Activated naive CD4-positive, alpha-beta T cell treated with anti-CD3 and anti-CD28 coated beads, Interleukin-2, amount 50 U/mL, for 24 hours (primary cell): ENCODE measurements at regions not wholly inside any gene's neighbourhood (a gene's known extent, or its start where the extent isn't known, plus 50 kb on each side); places are given as distances from the start of the nearest gene placed in this dataset.

Source experiments
- H3K27ac Mint-ChIP-seq: one replicate; pipeline ENCODE4 v1.8.0; 2021; ENCODE audit warnings: mild to moderate bottlenecking, mixed read lengths
- H3K27me3 Mint-ChIP-seq: one replicate; pipeline ENCODE4 v1.8.0; 2021; ENCODE audit warnings: mixed read lengths
- H3K36me3 Mint-ChIP-seq: one replicate; pipeline ENCODE4 v1.8.0; 2021; ENCODE audit warnings: mixed read lengths
- H3K4me1 Mint-ChIP-seq: one replicate; pipeline ENCODE4 v1.8.0; 2021; ENCODE audit warnings: mixed read lengths
- H3K4me3 Mint-ChIP-seq: one replicate; pipeline ENCODE4 v1.8.0; 2021; ENCODE audit warnings: mild to moderate bottlenecking, mixed read lengths
- H3K9me3 Mint-ChIP-seq: one replicate; pipeline ENCODE4 v1.8.0; 2021; ENCODE audit warnings: mixed read lengths

DNA sequence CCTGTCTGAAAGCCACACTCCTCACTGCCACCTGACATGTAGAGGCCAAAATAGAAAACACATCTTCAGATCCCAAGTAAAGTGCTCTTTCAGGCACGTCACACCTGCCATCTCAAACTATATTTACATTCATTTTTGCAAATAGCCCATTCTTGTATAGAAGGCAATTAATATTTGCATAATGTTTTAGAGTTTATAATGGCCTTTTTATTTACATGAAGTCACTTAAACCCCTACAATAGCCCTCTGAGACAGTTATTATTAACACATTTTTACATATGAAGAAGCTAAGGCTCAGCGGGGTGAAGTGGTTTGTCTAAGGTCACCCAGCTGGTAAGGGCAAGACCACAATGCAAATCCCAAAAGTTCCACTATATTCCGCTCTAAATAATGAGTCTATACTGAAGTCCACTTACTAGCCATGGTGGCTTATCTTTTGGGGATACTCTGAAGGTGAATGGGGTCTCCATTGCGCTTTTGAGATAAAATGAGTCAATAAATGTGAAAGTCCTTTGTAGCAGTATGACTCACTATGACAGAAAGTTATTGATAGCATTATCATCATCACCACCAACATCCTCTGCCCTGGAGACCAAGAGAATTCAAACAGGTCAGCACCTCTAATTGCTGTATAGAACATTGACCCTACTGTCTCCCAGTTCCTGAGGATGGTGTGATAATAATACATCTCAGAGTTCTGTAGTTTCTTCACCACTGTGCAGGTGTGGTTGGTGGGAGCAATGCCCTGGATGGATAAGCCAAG lies 155.9 kb upstream of the BCL6 start:
- Mint-ChIP-seq H3K4me3 (no peak overlapping the region), H3K27me3 (no peaks in the 10 kb centered on the region), H3K9me3 (no peaks in the 10 kb centered on the region), H3K4me1 (no peaks in the 10 kb centered on the region), H3K36me3 (no peaks in the 10 kb centered on the region), H3K27ac (no peak overlapping the region)

DNA sequence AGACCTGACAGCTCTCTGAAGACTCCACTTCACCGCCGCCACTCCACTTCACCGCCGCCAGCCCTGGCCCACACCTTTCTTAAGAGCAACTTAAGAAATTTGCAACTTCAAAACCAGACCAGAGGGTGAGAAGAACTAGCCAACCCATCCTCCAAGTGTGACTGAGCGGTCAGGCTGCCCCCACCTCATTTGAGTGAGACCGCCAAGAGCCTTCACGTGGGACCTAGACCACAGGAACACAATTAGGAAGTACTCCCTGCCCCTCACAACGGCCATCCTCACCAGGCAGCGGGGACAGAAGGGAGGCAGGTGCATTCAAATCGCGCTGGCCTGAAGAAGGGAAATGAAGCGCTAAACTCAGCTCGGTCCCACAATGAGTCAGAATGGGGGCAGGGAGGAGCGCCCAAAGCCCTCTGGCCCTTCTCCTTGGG lies 156.8 kb upstream of the BCL6 start:
- no peaks in the 10 kb centered on the region for H3K36me3 Mint-ChIP-seq
- H3K27ac Mint-ChIP-seq: no peak overlapping the region
- no peaks in the 10 kb centered on the region for H3K4me1 Mint-ChIP-seq
- H3K4me3 Mint-ChIP-seq: no peak overlapping the region
- no peaks in the 10 kb centered on the region for H3K27me3 Mint-ChIP-seq
- no peaks in the 10 kb centered on the region for H3K9me3 Mint-ChIP-seq

DNA sequence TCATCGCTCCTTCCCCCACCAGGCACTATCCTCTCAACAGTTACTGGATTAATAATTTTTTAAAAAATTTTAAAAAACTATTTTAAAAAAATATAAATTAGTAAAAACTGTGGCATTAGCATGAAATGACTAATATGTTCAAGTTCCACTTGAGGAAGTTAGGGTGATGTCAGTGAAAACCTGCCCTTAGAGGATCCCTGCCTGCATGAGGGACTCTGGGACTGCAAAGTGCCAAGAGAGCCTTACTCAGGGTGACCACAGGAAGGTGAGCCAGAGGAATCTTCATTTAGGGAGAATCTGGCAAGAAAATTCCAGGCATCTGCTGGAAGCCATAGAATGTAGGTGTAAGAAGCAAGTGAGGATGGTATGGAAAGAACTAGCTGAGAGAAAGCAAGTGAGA lies 157.7 kb upstream of the BCL6 start:
- H3K9me3 Mint-ChIP-seq: no peaks in the 10 kb centered on the region
- no peaks in the 10 kb centered on the region for H3K27me3 Mint-ChIP-seq
- H3K27ac Mint-ChIP-seq: no peak overlapping the region

DNA sequence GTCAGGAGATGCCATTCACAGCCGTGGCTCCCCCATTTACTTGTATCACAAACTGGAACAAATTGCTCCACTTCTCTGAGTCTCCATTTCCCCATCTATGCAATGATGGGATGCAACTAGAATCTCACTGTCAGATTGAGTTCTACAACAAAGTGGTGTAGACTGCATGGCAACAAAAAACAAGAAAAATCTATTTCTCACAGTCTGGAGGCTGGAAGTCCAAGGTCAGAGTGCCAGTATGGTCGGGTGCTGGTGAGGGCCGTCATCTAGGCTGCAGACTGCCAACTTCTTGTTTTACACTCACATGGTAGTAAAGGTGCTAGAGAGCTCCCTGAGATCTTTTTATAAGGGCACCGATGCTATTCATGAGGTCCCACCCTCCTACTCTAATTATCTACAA lies 158.4 kb upstream of the BCL6 start:
- Mint-ChIP-seq H3K36me3 (no peaks in the 10 kb centered on the region), H3K4me3 (no peak overlapping the region), H3K27ac (no peak overlapping the region), H3K4me1 (no peaks in the 10 kb centered on the region), H3K27me3 (no peaks in the 10 kb centered on the region), H3K9me3 (no peaks in the 10 kb centered on the region)

More for the DNA sequence above, 157.7 kb upstream of the BCL6 start:
- no peaks in the 10 kb centered on the region for H3K4me1 Mint-ChIP-seq
- no peak overlapping the region for H3K4me3 Mint-ChIP-seq
- no peaks in the 10 kb centered on the region for H3K36me3 Mint-ChIP-seq

DNA sequence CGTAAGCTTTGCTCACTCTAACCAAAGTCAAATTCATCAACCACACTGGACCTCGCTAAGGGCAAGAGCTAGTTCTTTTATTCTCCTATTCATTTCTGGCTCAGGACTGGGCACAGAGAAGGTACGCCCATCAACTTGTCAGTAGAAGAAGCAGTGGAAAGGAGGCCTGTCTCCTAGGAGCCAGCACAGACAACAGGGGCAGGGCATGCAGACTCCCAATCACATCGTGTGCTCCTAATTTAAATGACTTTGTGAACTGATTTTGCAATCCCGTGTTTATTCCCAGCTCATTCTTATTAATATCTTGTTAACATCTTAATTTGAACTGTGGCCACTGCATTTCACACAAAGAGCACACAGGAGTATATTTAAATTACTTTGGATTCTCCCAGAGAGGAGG lies 161.1 kb upstream of the BCL6 start:
- Mint-ChIP-seq H3K4me1 (no peaks in the 10 kb centered on the region), H3K4me3 (no peak overlapping the region), H3K27ac (no peak overlapping the region), H3K9me3 (no peaks in the 10 kb centered on the region), H3K36me3 (no peaks in the 10 kb centered on the region), H3K27me3 (no peaks in the 10 kb centered on the region)

DNA sequence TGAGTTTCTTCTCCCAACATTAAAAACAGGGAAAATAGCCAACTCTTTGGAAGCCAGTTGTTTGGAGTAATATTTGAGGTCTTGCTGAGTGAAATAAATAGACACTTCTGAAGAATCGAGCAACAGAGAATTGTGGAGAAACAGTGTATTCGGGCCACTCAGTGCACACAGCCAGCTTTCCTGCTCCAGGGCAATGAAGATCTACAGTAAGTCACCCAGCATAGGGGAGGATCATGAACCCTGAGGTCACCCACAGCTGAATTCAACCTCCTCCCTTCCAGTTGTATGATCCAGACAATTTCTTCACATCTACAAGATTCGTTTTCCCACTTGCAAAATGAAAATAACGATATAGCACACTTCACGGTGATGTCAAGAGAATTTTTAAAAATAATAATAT lies 161.7 kb upstream of the BCL6 start:
- Mint-ChIP-seq H3K27ac (no peak overlapping the region), H3K4me1 (no peaks in the 10 kb centered on the region), H3K9me3 (no peaks in the 10 kb centered on the region), H3K27me3 (no peaks in the 10 kb centered on the region), H3K36me3 (no peaks in the 10 kb centered on the region), H3K4me3 (no peak overlapping the region)

DNA sequence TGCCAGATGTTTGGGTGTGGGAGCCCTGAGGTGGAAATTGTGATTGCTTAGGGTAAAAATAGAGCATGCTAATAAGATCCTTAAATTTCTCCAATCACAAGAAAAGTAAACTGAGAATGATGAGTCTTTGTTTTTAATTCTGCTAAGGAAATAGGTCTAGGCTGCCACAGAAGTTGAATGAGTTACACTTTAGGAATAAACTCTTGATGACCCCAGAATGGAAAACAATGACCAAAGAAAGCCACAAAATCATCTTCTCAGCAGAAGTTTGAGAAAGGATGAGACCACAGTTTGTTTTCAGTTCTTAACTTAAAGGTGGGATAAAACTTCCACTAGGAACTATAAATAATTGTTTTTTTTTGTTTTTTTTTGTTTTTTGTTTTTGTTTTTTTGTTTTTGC lies 164.6 kb upstream of the BCL6 start:
- H3K4me3 Mint-ChIP-seq: no peak overlapping the region
- peaks cover 4% of the 10 kb centered on the region for H3K4me1 Mint-ChIP-seq
- H3K27ac Mint-ChIP-seq: no peak overlapping the region
- H3K9me3 Mint-ChIP-seq: no peaks in the 10 kb centered on the region
- H3K36me3 Mint-ChIP-seq: no peaks in the 10 kb centered on the region
- no peaks in the 10 kb centered on the region for H3K27me3 Mint-ChIP-seq

DNA sequence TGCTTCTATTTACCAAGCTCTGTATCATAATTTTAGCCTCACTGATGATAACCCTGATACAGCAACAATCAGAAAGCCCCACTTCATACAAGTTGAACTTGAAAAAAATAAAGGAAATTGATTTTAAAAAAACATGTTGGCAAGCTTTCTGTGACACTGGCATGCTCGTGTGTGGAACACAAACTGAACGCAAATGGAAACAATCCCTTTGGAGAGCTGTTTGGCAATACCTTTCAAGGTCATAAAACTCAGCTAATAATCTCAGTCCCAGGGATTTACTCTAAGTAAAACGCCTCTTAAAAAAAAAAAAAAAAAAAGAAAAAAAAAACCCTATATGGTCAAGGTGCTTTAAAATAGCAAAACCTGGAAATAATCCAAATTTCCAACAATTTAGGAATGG lies 166.7 kb upstream of the BCL6 start:
- H3K4me1 Mint-ChIP-seq: peaks cover 6% of the 10 kb centered on the region
- no peaks in the 10 kb centered on the region for H3K9me3 Mint-ChIP-seq
- H3K27me3 Mint-ChIP-seq: no peaks in the 10 kb centered on the region
- H3K4me3 Mint-ChIP-seq: no peak overlapping the region
- no peaks in the 10 kb centered on the region for H3K36me3 Mint-ChIP-seq
- H3K27ac Mint-ChIP-seq: no peak overlapping the region

DNA sequence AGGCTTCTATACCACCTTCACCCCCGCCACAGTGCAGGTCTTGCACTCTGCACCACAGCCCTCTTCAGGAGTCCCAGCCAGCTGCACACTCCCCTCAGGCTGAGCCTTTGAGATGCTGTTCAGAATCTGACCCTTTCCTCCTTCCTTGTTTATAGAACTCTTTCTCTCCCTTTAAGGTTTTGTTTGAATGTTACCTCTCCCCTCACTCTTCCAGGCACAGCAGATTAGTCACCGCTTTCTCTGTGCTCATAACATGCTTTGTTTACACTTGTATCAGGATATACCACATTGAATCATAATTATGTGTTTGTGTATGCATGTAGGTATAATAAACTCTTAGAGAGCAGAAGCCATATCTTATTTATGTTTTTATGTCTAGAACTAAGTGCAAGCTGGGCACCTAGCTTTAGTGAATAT lies 168.4 kb upstream of the BCL6 start:
- H3K36me3 Mint-ChIP-seq: no peaks in the 10 kb centered on the region
- no peaks in the 10 kb centered on the region for H3K9me3 Mint-ChIP-seq
- no peaks in the 10 kb centered on the region for H3K27me3 Mint-ChIP-seq
- H3K4me3 Mint-ChIP-seq: no peak overlapping the region
- no peak overlapping the region for H3K27ac Mint-ChIP-seq
- peaks cover 20% of the 10 kb centered on the region for H3K4me1 Mint-ChIP-seq

DNA sequence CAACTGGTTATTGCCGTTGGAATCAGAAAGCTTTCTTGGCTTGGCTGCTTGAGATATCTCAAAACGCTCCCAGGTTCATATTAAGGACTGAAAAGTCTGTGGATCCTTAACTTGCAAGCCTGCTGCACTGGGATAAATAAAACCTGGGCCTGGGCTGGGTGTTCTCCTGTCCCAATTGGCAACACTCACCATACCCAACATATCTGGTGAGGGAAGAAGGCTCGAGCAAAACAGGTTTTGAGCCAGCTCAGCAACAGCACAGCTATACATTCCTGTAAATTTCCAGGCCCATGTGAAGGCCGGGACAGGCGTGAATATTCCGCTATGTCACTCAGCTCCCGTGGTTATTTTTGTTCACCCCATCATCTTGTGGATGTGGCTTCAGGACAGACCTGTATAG lies 169.0 kb upstream of the BCL6 start:
- Mint-ChIP-seq H3K4me3 (no peak overlapping the region), H3K9me3 (no peaks in the 10 kb centered on the region), H3K36me3 (no peaks in the 10 kb centered on the region), H3K4me1 (peaks cover 26% of the 10 kb centered on the region), H3K27ac (no peak overlapping the region), H3K27me3 (no peaks in the 10 kb centered on the region)

DNA sequence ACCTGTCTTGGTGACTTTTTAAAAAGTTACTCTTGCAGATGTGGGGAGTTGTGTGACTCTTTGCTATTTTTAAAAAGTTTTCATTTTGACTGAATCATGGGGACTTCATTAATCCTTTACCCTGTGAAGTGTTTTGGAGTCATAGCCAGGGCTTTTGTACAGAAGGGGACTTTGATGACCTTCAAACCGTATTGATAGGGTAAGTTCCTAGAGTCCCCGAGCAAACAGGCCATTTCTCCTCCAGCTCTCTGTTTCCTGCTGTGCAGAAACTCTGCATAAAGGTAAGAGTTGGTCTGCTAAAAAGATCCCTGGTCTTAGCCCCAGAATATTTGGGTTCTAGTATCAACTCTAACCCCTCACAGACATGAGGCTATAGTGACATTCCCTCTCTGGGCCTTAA lies 170.8 kb upstream of the BCL6 start:
- Mint-ChIP-seq H3K27ac (no peak overlapping the region), H3K9me3 (no peaks in the 10 kb centered on the region), H3K4me3 (no peak overlapping the region), H3K27me3 (no peaks in the 10 kb centered on the region), H3K4me1 (peaks cover 43% of the 10 kb centered on the region), H3K36me3 (no peaks in the 10 kb centered on the region)

DNA sequence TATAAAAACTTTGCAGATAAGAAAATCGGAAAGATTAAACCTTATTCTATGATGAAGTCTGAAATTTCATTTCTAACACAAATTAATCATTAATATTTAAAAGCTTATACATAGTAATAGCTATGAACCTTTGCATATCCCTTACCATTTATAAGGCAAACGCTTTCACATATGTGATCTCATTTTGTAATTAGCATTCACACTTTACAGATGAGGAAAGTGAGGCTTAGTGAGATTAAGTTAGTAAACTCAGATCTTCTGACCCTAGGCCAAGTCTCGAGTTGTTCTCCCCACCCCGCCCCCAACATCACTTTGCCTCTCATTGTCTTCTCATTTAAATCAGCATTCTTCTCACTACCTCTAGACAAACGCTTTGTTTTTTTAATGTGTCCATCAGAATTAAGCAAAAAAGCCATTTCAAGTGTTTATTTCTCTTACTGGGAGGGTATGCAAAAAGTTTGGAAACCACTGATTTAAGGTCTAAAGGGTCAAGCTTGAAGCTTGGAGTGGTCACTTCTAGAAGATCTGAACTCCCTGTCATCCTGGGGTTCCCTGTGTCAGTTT lies 172.9 kb upstream of the BCL6 start:
- Mint-ChIP-seq H3K4me1 (peaks cover 60% of the 10 kb centered on the region), H3K36me3 (no peaks in the 10 kb centered on the region), H3K27ac (peak overlapping the region; percentile 30), H3K9me3 (no peaks in the 10 kb centered on the region), H3K4me3 (peak overlapping the region; percentile 78), H3K27me3 (no peaks in the 10 kb centered on the region)

DNA sequence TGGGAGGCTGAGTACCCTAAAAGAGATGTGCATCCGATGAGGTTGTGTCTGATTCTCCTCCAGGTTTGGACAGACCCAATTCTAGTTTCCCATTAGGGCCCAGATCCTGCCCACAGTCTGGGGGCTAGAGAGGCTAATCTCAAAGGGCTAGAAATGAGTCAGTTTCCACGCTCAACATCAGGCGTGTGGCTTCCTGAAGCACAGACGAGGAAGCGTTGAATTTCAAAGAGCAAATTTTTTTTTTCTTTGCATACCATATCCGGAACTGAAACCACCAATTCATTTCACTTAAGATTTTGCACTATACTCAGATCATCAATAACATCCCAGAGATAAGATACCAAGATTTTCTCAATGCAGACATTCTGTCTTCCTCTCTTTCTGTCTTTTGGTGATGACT lies 173.8 kb upstream of the BCL6 start:
- Mint-ChIP-seq H3K4me1 (peaks cover 63% of the 10 kb centered on the region), H3K9me3 (no peaks in the 10 kb centered on the region), H3K4me3 (peak overlapping the region; percentile 78), H3K27ac (peak overlapping the region; percentile 94), H3K27me3 (no peaks in the 10 kb centered on the region), H3K36me3 (peaks cover 2% of the 10 kb centered on the region)

DNA sequence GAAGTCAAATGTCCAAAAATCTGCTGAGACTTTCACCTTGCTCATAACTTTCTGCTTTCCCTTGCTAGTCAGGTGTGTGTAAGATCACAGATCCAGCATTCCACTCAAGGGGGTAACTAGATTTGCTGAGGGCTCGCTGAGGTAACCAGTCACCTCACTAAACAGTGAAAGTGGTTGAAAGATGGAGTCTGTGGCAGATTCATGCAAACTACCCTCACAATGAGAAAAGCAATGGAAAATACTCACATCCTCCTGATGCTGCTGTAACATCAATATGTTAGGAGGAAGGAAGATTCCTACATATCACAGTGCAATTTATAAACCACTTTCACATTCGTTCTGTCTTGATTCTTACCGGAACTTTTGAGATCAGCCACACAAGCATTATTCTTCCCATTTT lies 174.3 kb upstream of the BCL6 start:
- no peaks in the 10 kb centered on the region for H3K9me3 Mint-ChIP-seq
- peak overlapping the region; percentile 94 for H3K27ac Mint-ChIP-seq
- H3K4me3 Mint-ChIP-seq: peak overlapping the region; percentile 78
- H3K27me3 Mint-ChIP-seq: no peaks in the 10 kb centered on the region
- peaks cover 63% of the 10 kb centered on the region for H3K4me1 Mint-ChIP-seq
- H3K36me3 Mint-ChIP-seq: peaks cover 3% of the 10 kb centered on the region

DNA sequence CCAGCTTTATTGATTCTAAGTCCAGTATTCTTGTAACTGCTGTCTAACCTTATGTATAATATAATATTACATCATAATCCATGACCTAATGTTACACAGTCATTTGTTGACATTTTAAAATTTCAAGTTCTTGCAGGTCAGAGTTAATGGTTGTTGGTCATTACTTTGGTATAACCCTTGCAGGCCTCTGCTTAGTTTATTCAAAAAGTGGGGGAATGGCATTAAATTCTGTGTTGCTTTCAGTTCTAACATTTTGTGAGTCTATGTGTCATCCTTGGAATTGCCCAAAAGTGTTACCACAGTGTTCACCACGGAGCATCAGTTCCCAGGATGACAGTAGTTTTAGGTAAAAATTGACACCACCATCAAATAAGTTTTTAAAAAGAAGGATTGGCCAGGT lies 174.8 kb upstream of the BCL6 start:
- Mint-ChIP-seq H3K36me3 (peaks cover 7% of the 10 kb centered on the region), H3K9me3 (peaks cover 4% of the 10 kb centered on the region), H3K4me1 (peaks cover 68% of the 10 kb centered on the region), H3K4me3 (peak overlapping the region; percentile 78), H3K27ac (peak overlapping the region; percentile 94), H3K27me3 (no peaks in the 10 kb centered on the region)

DNA sequence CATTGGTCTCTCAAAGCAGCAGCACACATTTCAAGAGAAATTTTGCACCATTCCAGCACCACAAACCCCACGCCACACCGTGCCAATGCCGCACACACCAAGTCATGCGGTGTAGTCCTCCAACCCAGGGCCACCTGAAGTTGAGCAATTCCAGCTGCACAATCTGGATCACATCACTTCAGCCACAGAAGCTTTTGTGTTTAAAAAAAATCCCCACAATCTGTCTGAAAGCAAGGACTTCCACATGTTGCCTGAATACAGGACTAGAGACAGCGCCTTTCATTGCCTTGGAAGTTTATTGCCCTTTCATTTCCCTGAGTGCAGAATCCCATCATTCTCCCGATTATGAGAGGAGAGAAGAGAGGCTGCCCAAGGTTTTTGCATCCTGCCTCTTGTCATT lies 175.6 kb upstream of the BCL6 start:
- no peaks in the 10 kb centered on the region for H3K27me3 Mint-ChIP-seq
- no peak overlapping the region for H3K27ac Mint-ChIP-seq
- H3K4me1 Mint-ChIP-seq: peaks cover 74% of the 10 kb centered on the region
- H3K9me3 Mint-ChIP-seq: peaks cover 4% of the 10 kb centered on the region
- peaks cover 7% of the 10 kb centered on the region for H3K36me3 Mint-ChIP-seq
- no peak overlapping the region for H3K4me3 Mint-ChIP-seq
